Endothelial cell of umbilical vein (primary cell): ENCODE measurements at regions not wholly inside any gene's neighbourhood (a gene's known extent, or its start where the extent isn't known, plus 50 kb on each side); places are given as distances from the start of the nearest gene placed in this dataset.

ENCODE experiments used
- BruUV-seq: library from RNA; stranded (reverse); fragments of 400-500 nt; replicated peaks from 2 replicates; lab custom pipeline; 2021; lab: Mats Ljungman, UMichigan
- CTCF ChIA-PET: fragments of 300-600, 350-600 bp; sonication (Branson Sonifier 250); formaldehyde crosslinking; loops from one replicate; lab custom pipeline; 2021; ENCODE audit warnings: antibody characterized with exemption, inconsistent platforms; lab: Charles Lee
- POLR2A ChIA-PET: fragments of 300-600, 350-600 bp; sonication (Branson Sonifier 250); formaldehyde crosslinking; loops from one replicate; lab custom pipeline; 2021; ENCODE audit warnings: antibody characterized with exemption, inconsistent platforms; lab: Charles Lee
- DNase-seq: peaks from one replicate; pipeline ENCODE4 v3.0.0-alpha.2; 2011; ENCODE audit warnings: low read depth, low spot score
- FAIRE-seq: peaks from 2 replicates; lab custom pipeline; 2011; peaks lifted over from hg19 to GRCh38; lab: Jason Lieb, UNC
- H2AFZ ChIP-seq: 2 replicates; pipeline ENCODE4 v1.6.0; 2012; ENCODE audit warnings: low read depth, low read length, control low read depth, inconsistent platforms
- H3K27ac ChIP-seq: 2 replicates; pipeline ENCODE4 v1.5.1; 2011; ENCODE audit warnings: low read depth, mild to moderate bottlenecking, control low read depth, low read length, moderate library complexity; ENCODE audit not compliant: insufficient read depth
- H3K27me3 ChIP-seq, 2 experiments: 2 replicates each; pipeline versions ENCODE4 v1.6.0 to v1.6.1; 2011; ENCODE audit warnings: low read length in 2 of 2, mixed read lengths in 1 of 2; ENCODE audit not compliant: control insufficient read depth in 2 of 2, insufficient read depth in 2 of 2
- H3K36me3 ChIP-seq, 2 experiments: 2 replicates in 1 of 2; 3 replicates in 1 of 2; pipeline ENCODE4 v1.5.1; 2011; ENCODE audit warnings: low read length in 2 of 2, mild to moderate bottlenecking in 1 of 2, moderate library complexity in 1 of 2; ENCODE audit not compliant: control insufficient read depth in 2 of 2, insufficient read depth in 2 of 2; ENCODE audit errors: extremely low read depth in 1 of 2
- H3K4me1 ChIP-seq: 3 replicates; pipeline ENCODE4 v1.5.1; 2011; ENCODE audit warnings: mild to moderate bottlenecking, low read length; ENCODE audit not compliant: control insufficient read depth, insufficient read depth; ENCODE audit errors: extremely low read depth
- H3K4me2 ChIP-seq: 2 replicates; pipeline ENCODE4 v1.6.1; 2011; ENCODE audit warnings: low read length, control low read depth, mixed read lengths; ENCODE audit not compliant: insufficient read depth
- H3K4me3 ChIP-seq, 3 experiments: fragments of 200-600 bp in 1 of 3; sonication (generic), shearing (Covaris generic) in 1 of 3; replicated peaks in 1 of 3; 2 replicates each; pipeline ENCODE4 v1.5.1; 2011 to 2016; ENCODE audit warnings: control low read depth in 3 of 3, low read length in 3 of 3, mild to moderate bottlenecking in 2 of 3, inconsistent platforms in 1 of 3, low read depth in 1 of 3, moderate library complexity in 1 of 3; ENCODE audit not compliant: insufficient read depth in 1 of 3
- H3K79me2 ChIP-seq: 2 replicates; pipeline ENCODE4 v1.6.0; 2012; ENCODE audit warnings: low read length, inconsistent platforms; ENCODE audit not compliant: control insufficient read depth, insufficient read depth
- H3K9ac ChIP-seq: replicated peaks from 2 replicates; pipeline ENCODE3; 2011; ENCODE audit warnings: low read length, control low read depth; ENCODE audit not compliant: insufficient read depth; ENCODE audit errors: extremely low read depth
- H3K9me1 ChIP-seq: replicated peaks from 3 replicates; pipeline ENCODE4 v1.6.0; 2011; ENCODE audit warnings: mild to moderate bottlenecking, low read length; ENCODE audit not compliant: control insufficient read depth, insufficient read depth; ENCODE audit errors: extremely low read depth
- H3K9me3 ChIP-seq: replicated peaks from 2 replicates; pipeline ENCODE4 v1.5.1; 2012; ENCODE audit warnings: low read length, inconsistent platforms; ENCODE audit not compliant: control insufficient read depth, insufficient read depth
- H4K20me1 ChIP-seq: replicated peaks from 2 replicates; pipeline ENCODE3; 2011; ENCODE audit warnings: mild to moderate bottlenecking, low read length; ENCODE audit not compliant: control insufficient read depth, insufficient read depth; ENCODE audit errors: extremely low read depth
- CTCF ChIP-seq, 2 donors: IDR thresholded peaks; 1 replicate in 1 of 2; 2 replicates in 1 of 2; pipeline ENCODE4 v1.5.1; 2011; ENCODE audit warnings: low read length in 2 of 2, mild to moderate bottlenecking in 2 of 2, moderate library complexity in 2 of 2, control low read depth in 1 of 2, inconsistent platforms in 1 of 2, low read depth in 1 of 2; ENCODE audit not compliant: insufficient read depth in 1 of 2; ENCODE audit errors: extremely low read depth in 1 of 2
- EZH2 ChIP-seq: IDR thresholded peaks from 2 replicates; pipeline ENCODE4 v1.6.1; 2012; ENCODE audit warnings: borderline replicate concordance, low read depth, mild to moderate bottlenecking, moderate library complexity, low read length, inconsistent platforms; ENCODE audit not compliant: severe bottlenecking
- GATA2 ChIP-seq: IDR thresholded peaks from 2 replicates; pipeline ENCODE4 v1.7.0; 2011; ENCODE audit warnings: low read depth, mild to moderate bottlenecking, moderate library complexity, mixed read lengths, low read length; ENCODE audit not compliant: insufficient read length, insufficient read depth
- JUN ChIP-seq: IDR thresholded peaks from 2 replicates; pipeline ENCODE4 v1.6.1; 2011; ENCODE audit warnings: borderline replicate concordance, low read depth; ENCODE audit not compliant: insufficient read length, insufficient read depth
- MAX ChIP-seq: IDR thresholded peaks from 2 replicates; pipeline ENCODE4 v1.6.1; 2011; ENCODE audit not compliant: insufficient read depth, insufficient read length
- POLR2AphosphoS5 ChIP-seq: IDR thresholded peaks from 2 replicates; pipeline ENCODE4 v1.6.1; 2012; ENCODE audit warnings: low read depth, mild to moderate bottlenecking, control low read depth, low read length, moderate library complexity; ENCODE audit not compliant: insufficient read depth
- dilution Hi-C: fragments of 300-500 bp; cut with MboI; formaldehyde crosslinking; loops from one replicate; pipeline ENCODE4 v1.15.0; 2019; ENCODE audit warnings: low sequenced_read_pairs; ENCODE audit not compliant: extremely low pct_ligation_motif_present
- intact Hi-C: fragments of 100-400 bp; cut with micrococcal nuclease; formaldehyde crosslinking; loops from one replicate; pipeline ENCODE4 v1.10.0; 2022

- Histone ChIP-seq H4K20me1 (no peaks in the 10 kb centered on the region), H3K9me1 (no peaks in the 10 kb centered on the region), H3K27ac (no peak overlapping the region), H3K79me2 (no peaks in the 10 kb centered on the region), H3K4me2 (no peak overlapping the region), H3K27me3 (no peaks in the 10 kb centered on the region), H2AFZ (no peak overlapping the region), H3K9ac (no peak overlapping the region), H3K9me3 (no peaks in the 10 kb centered on the region), H3K36me3 (no peaks in the 10 kb centered on the region), H3K4me1 (peaks cover 11% of the 10 kb centered on the region), H3K4me3 (no peak overlapping the region)
- DNase-seq (no peak), FAIRE-seq (no peak)
- intact Hi-C loops (no loop called here), dilution Hi-C loops (no loop called here)
- CTCF ChIA-PET: no interaction called here
- TF ChIP-seq EZH2 (no peak), JUN (no peak), CTCF (IDR thresholded peaks at IDR 0.05; ENCODE audit: extremely low read depth in 1 of 2, insufficient read depth in 1 of 2, low read depth in 1 of 2, low read length in 2 of 2) (no peak), GATA2 (no peak), POLR2AphosphoS5 (no peak), MAX (no peak)
- no TSS peak for BruUV-seq
- POLR2A ChIA-PET: no interaction called here
These were observed 94.1 kb upstream of the HIVEP3 start for GRCh38 chr1:42012852-42013251.
